Activated T-helper 17 cell treated with anti-CD3 and anti-CD28 coated beads, Interleukin-2, amount 50 U/mL, for 72 hours (primary cell): ENCODE measurements at regions not wholly inside any gene's neighbourhood (a gene's known extent, or its start where the extent isn't known, plus 50 kb on each side); places are given as distances from the start of the nearest gene placed in this dataset.

Experiments
- ATAC-seq: fragments of 150-1000 bp; cut with Tn5 transposase; replicated peaks from 2 replicates; pipeline ENCODE4 v1.10.0; 2021; ENCODE audit warnings: mild to moderate bottlenecking, moderate library complexity
- H3K27ac Mint-ChIP-seq: one replicate; pipeline ENCODE4 v1.8.0; 2022; ENCODE audit warnings: mixed read lengths
- H3K27me3 Mint-ChIP-seq: one replicate; pipeline ENCODE4 v1.8.0; 2022; ENCODE audit warnings: mixed read lengths
- H3K36me3 Mint-ChIP-seq: one replicate; pipeline ENCODE4 v1.8.0; 2022; ENCODE audit warnings: low read depth, mild to moderate bottlenecking, mixed read lengths
- H3K4me1 Mint-ChIP-seq: one replicate; pipeline ENCODE4 v1.8.0; 2022; ENCODE audit warnings: mixed read lengths
- H3K4me3 Mint-ChIP-seq: one replicate; pipeline ENCODE4 v1.8.0; 2022; ENCODE audit warnings: mild to moderate bottlenecking, mixed read lengths
- H3K9me3 Mint-ChIP-seq: one replicate; pipeline ENCODE4 v1.8.0; 2022; ENCODE audit warnings: mixed read lengths

- no peak for ATAC-seq
- Mint-ChIP-seq H3K36me3 (no peaks in the 10 kb centered on the region), H3K4me3 (no peak overlapping the region), H3K4me1 (no peaks in the 10 kb centered on the region), H3K27ac (no peak overlapping the region), H3K27me3 (peaks cover 3% of the 10 kb centered on the region), H3K9me3 (no peaks in the 10 kb centered on the region)
Observed at GRCh38 chr13:74895042-74895796, 586.8 kb downstream of the TBC1D4 start.

GRCh38 chr13:74892096-74892495 lies 589.9 kb downstream of the TBC1D4 start:
- Mint-ChIP-seq H3K4me1 (no peaks in the 10 kb centered on the region), H3K27me3 (peaks cover 2% of the 10 kb centered on the region), H3K9me3 (no peaks in the 10 kb centered on the region), H3K4me3 (no peak overlapping the region), H3K36me3 (no peaks in the 10 kb centered on the region), H3K27ac (no peak overlapping the region)
- no peak for ATAC-seq

DNA sequence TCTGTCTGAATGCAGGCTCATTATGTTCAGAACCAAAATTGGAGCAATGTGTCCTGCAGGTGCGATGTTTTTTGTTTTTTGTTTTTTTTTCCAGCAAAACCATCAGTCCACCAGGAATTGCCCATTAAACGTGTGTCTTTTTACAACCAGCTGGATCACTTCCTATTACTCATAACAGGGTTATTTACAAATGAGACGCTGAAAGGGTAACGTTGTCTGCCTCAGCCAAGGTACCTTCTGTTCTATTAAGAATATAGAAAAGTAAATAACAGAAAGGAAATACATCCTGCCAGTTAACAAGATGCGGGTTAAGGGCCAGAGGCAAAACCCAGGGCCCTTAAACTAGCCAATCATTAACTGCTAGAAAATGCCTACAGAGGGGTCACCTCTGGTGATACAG lies 590.4 kb downstream of the TBC1D4 start:
- Mint-ChIP-seq H3K4me1 (no peaks in the 10 kb centered on the region), H3K4me3 (no peak overlapping the region), H3K9me3 (no peaks in the 10 kb centered on the region), H3K27me3 (no peaks in the 10 kb centered on the region), H3K36me3 (no peaks in the 10 kb centered on the region), H3K27ac (no peak overlapping the region)
- ATAC-seq = no peak

GRCh38 chr13:74889321-74889720 lies 592.6 kb downstream of the TBC1D4 start:
- peaks cover 7% of the 10 kb centered on the region for H3K27me3 Mint-ChIP-seq
- H3K9me3 Mint-ChIP-seq = no peaks in the 10 kb centered on the region
- no peak overlapping the region for H3K4me3 Mint-ChIP-seq
- H3K27ac Mint-ChIP-seq = no peak overlapping the region
- no peak for ATAC-seq
- no peaks in the 10 kb centered on the region for H3K36me3 Mint-ChIP-seq
- no peaks in the 10 kb centered on the region for H3K4me1 Mint-ChIP-seq

DNA sequence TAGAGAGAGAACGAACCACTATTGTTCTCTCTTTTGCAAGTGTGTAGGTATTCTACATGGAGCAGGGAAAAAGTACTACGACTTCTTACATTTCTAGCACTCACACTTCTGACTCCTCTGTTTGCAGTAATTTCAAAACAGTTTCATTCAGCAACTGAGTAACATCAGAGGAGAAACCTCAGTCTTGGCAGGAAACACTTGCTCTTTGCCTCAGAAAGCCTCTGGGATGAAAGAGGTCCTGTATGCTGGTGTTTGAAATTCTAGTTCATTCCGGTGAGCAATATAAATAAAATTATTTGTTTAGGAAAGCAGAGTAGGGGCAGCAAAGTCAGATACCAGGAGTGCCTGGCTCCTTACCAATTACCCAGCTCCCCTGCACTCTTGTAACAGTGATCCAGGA lies 595.5 kb downstream of the TBC1D4 start:
- no peak overlapping the region for H3K27ac Mint-ChIP-seq
- no peak for ATAC-seq
- no peaks in the 10 kb centered on the region for H3K9me3 Mint-ChIP-seq
- peaks cover 7% of the 10 kb centered on the region for H3K27me3 Mint-ChIP-seq
- H3K36me3 Mint-ChIP-seq = no peaks in the 10 kb centered on the region
- H3K4me1 Mint-ChIP-seq = no peaks in the 10 kb centered on the region
- no peak overlapping the region for H3K4me3 Mint-ChIP-seq

GRCh38 chr13:74883834-74884233 lies 598.1 kb downstream of the TBC1D4 start:
- peaks cover 11% of the 10 kb centered on the region for H3K9me3 Mint-ChIP-seq
- peaks cover 14% of the 10 kb centered on the region for H3K27me3 Mint-ChIP-seq
- ATAC-seq = no peak
- H3K27ac Mint-ChIP-seq = no peak overlapping the region
- H3K36me3 Mint-ChIP-seq = no peaks in the 10 kb centered on the region
- no peak overlapping the region for H3K4me3 Mint-ChIP-seq
- no peaks in the 10 kb centered on the region for H3K4me1 Mint-ChIP-seq

GRCh38 chr13:74871369-74872070 lies 610.4 kb downstream of the TBC1D4 start:
- H3K36me3 Mint-ChIP-seq = no peaks in the 10 kb centered on the region
- ATAC-seq = no peak

DNA sequence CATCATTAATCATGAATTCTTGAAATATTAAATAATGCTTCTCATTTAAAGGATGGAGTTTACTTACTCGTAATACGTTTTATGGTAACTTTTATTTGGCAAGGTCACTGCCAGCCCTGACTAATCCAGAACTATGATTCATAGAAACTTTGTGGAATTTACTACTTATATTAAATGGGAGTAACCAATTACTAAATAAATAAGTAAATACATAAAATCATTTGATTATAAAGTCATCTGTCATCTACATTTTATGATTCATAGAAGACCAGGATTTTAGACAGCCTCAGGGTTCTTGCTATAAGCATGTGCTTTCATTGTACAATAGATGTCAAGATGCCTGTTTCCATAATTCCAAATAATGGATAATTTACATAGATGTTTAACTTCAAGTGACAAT lies 611.1 kb downstream of the TBC1D4 start:
- no peak for ATAC-seq
- peaks cover 10% of the 10 kb centered on the region for H3K9me3 Mint-ChIP-seq
- no peak overlapping the region for H3K27ac Mint-ChIP-seq
- no peaks in the 10 kb centered on the region for H3K4me1 Mint-ChIP-seq
- H3K36me3 Mint-ChIP-seq = no peaks in the 10 kb centered on the region
- H3K27me3 Mint-ChIP-seq = peaks cover 8% of the 10 kb centered on the region
- no peak overlapping the region for H3K4me3 Mint-ChIP-seq

More at GRCh38 chr13:74871369-74872070, 610.4 kb downstream of the TBC1D4 start:
- H3K9me3 Mint-ChIP-seq = peaks cover 10% of the 10 kb centered on the region
- H3K27ac Mint-ChIP-seq = no peak overlapping the region
- no peak overlapping the region for H3K4me3 Mint-ChIP-seq
- H3K4me1 Mint-ChIP-seq = no peaks in the 10 kb centered on the region
- peaks cover 8% of the 10 kb centered on the region for H3K27me3 Mint-ChIP-seq

DNA sequence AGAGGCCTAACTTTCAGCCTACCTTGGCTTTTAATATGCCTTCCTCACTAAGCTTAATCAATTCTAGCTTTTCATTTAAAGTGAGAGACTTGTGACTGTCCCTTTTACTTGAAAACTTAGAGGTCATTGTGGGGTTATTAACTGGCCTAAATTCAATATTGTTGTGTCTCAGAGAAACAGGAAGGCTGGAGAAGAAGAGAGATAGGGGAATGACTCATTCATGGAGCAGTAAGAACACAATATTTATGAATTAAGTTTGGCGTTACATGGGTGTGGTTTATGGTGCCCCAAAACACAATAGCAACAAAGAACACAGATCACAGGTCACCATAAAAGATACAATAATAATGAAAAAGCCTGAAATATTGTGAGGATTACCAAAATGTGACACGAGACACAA lies 612.1 kb downstream of the TBC1D4 start:
- Mint-ChIP-seq H3K27me3 (peaks cover 8% of the 10 kb centered on the region), H3K36me3 (no peaks in the 10 kb centered on the region), H3K9me3 (peaks cover 10% of the 10 kb centered on the region), H3K4me3 (no peak overlapping the region), H3K27ac (no peak overlapping the region), H3K4me1 (no peaks in the 10 kb centered on the region)
- ATAC-seq = no peak

GRCh38 chr13:74868049-74868448 lies 613.9 kb downstream of the TBC1D4 start:
- Mint-ChIP-seq H3K36me3 (no peaks in the 10 kb centered on the region), H3K27ac (no peak overlapping the region), H3K4me3 (no peak overlapping the region), H3K9me3 (peaks cover 8% of the 10 kb centered on the region), H3K4me1 (no peaks in the 10 kb centered on the region), H3K27me3 (peaks cover 5% of the 10 kb centered on the region)
- no peak for ATAC-seq

- peaks cover 6% of the 10 kb centered on the region for H3K27me3 Mint-ChIP-seq
- peaks cover 7% of the 10 kb centered on the region for H3K9me3 Mint-ChIP-seq
- ATAC-seq = no peak
- no peak overlapping the region for H3K4me3 Mint-ChIP-seq
- no peak overlapping the region for H3K27ac Mint-ChIP-seq
- no peaks in the 10 kb centered on the region for H3K36me3 Mint-ChIP-seq
- no peaks in the 10 kb centered on the region for H3K4me1 Mint-ChIP-seq
Observed at GRCh38 chr13:74867460-74867859, 614.5 kb downstream of the TBC1D4 start.

- no peak overlapping the region for H3K27ac Mint-ChIP-seq
- H3K4me3 Mint-ChIP-seq = no peak overlapping the region
- H3K4me1 Mint-ChIP-seq = no peaks in the 10 kb centered on the region
- peaks cover 7% of the 10 kb centered on the region for H3K9me3 Mint-ChIP-seq
- no peak for ATAC-seq
- H3K27me3 Mint-ChIP-seq = peaks cover 8% of the 10 kb centered on the region
- no peaks in the 10 kb centered on the region for H3K36me3 Mint-ChIP-seq
Observed at GRCh38 chr13:74866101-74866500, 615.9 kb downstream of the TBC1D4 start.

DNA sequence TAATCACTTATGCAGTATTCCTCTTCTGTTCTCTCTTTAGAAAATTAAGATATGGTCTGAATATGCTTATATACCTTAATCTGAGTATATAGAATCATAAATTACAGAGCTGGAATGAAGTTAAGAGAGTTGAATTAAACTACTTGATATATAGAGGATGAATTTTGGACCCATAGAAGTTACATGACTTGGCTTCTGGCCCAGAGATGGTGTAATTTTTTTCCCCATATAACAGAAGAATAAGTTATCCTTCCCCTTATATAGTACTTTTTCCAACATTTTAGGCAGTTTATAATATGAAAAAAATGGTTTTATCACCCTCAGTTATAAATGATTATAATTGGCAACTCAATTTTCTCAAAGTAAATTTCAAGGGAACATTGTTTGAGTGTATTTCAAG lies 616.3 kb downstream of the TBC1D4 start:
- peaks cover 8% of the 10 kb centered on the region for H3K27me3 Mint-ChIP-seq
- H3K4me1 Mint-ChIP-seq = no peaks in the 10 kb centered on the region
- no peak overlapping the region for H3K4me3 Mint-ChIP-seq
- no peak for ATAC-seq
- peaks cover 7% of the 10 kb centered on the region for H3K9me3 Mint-ChIP-seq
- H3K36me3 Mint-ChIP-seq = no peaks in the 10 kb centered on the region
- H3K27ac Mint-ChIP-seq = no peak overlapping the region

- no peak for ATAC-seq
- peaks cover 10% of the 10 kb centered on the region for H3K27me3 Mint-ChIP-seq
- H3K27ac Mint-ChIP-seq = no peak overlapping the region
- H3K9me3 Mint-ChIP-seq = peaks cover 5% of the 10 kb centered on the region
- no peak overlapping the region for H3K4me3 Mint-ChIP-seq
- no peaks in the 10 kb centered on the region for H3K36me3 Mint-ChIP-seq
- no peaks in the 10 kb centered on the region for H3K4me1 Mint-ChIP-seq
Observed at GRCh38 chr13:74860789-74861188, 621.2 kb downstream of the TBC1D4 start.

GRCh38 chr13:74850893-74851292 lies 631.1 kb downstream of the TBC1D4 start:
- Mint-ChIP-seq H3K4me3 (no peak overlapping the region), H3K4me1 (no peaks in the 10 kb centered on the region), H3K36me3 (no peaks in the 10 kb centered on the region), H3K9me3 (no peaks in the 10 kb centered on the region), H3K27me3 (peaks cover 3% of the 10 kb centered on the region), H3K27ac (no peak overlapping the region)
- no peak for ATAC-seq
